ENCODE measurements at regions not wholly inside any gene's neighbourhood (a gene's known extent, or its start where the extent isn't known, plus 50 kb on each side); places are given as distances from the start of the nearest gene placed in this dataset.
"Not testable (repeated sequence)": the region's sequence is repeated elsewhere in the genome, so short reads cannot be mapped to it uniquely, and the experiment has no call there.

- not testable (repeated sequence) for H3K27ac Mint-ChIP-seq (ENCODE audit: unreplicated experiment); H3K36me3 Mint-ChIP-seq (ENCODE audit: unreplicated experiment); H3K4me3 Mint-ChIP-seq (ENCODE audit: unreplicated experiment); H3K27me3 Mint-ChIP-seq (ENCODE audit: unreplicated experiment); DNase-seq (ENCODE audit: extremely low spot score, unreplicated experiment); H3K4me1 Mint-ChIP-seq (ENCODE audit: unreplicated experiment); H3K9me3 Mint-ChIP-seq (ENCODE audit: unreplicated experiment)
Observed at GRCh38 chr9:38926565-38926964, 206.6 kb upstream of the FAM240B start.

GRCh38 chr9:38921253-38921652, 201.3 kb upstream of the FAM240B start:
- H3K27me3 Mint-ChIP-seq (ENCODE audit: unreplicated experiment); H3K9me3 Mint-ChIP-seq (ENCODE audit: unreplicated experiment); H3K4me3 Mint-ChIP-seq (ENCODE audit: unreplicated experiment); H3K27ac Mint-ChIP-seq (ENCODE audit: unreplicated experiment); DNase-seq (ENCODE audit: extremely low spot score, unreplicated experiment); H3K36me3 Mint-ChIP-seq (ENCODE audit: unreplicated experiment); H3K4me1 Mint-ChIP-seq (ENCODE audit: unreplicated experiment): not testable (repeated sequence)

- H3K27me3 Mint-ChIP-seq (ENCODE audit: unreplicated experiment); H3K9me3 Mint-ChIP-seq (ENCODE audit: unreplicated experiment); H3K36me3 Mint-ChIP-seq (ENCODE audit: unreplicated experiment); H3K4me3 Mint-ChIP-seq (ENCODE audit: unreplicated experiment); DNase-seq (ENCODE audit: extremely low spot score, unreplicated experiment); H3K4me1 Mint-ChIP-seq (ENCODE audit: unreplicated experiment); H3K27ac Mint-ChIP-seq (ENCODE audit: unreplicated experiment): not testable (repeated sequence)
Observed at GRCh38 chr9:38910629-38911028, 190.7 kb upstream of the FAM240B start.

GRCh38 chr9:38904719-38905118, 184.8 kb upstream of the FAM240B start:
- H3K9me3 Mint-ChIP-seq (ENCODE audit: unreplicated experiment); H3K27me3 Mint-ChIP-seq (ENCODE audit: unreplicated experiment); H3K27ac Mint-ChIP-seq (ENCODE audit: unreplicated experiment); H3K36me3 Mint-ChIP-seq (ENCODE audit: unreplicated experiment); H3K4me1 Mint-ChIP-seq (ENCODE audit: unreplicated experiment); DNase-seq (ENCODE audit: extremely low spot score, unreplicated experiment); H3K4me3 Mint-ChIP-seq (ENCODE audit: unreplicated experiment): not testable (repeated sequence)

GRCh38 chr9:38901534-38902177, 181.7 kb upstream of the FAM240B start:
- not testable (repeated sequence) for H3K9me3 Mint-ChIP-seq (ENCODE audit: unreplicated experiment); H3K27ac Mint-ChIP-seq (ENCODE audit: unreplicated experiment); H3K4me1 Mint-ChIP-seq (ENCODE audit: unreplicated experiment); H3K4me3 Mint-ChIP-seq (ENCODE audit: unreplicated experiment); H3K36me3 Mint-ChIP-seq (ENCODE audit: unreplicated experiment); DNase-seq (ENCODE audit: extremely low spot score, unreplicated experiment); H3K27me3 Mint-ChIP-seq (ENCODE audit: unreplicated experiment)

GRCh38 chr9:38896404-38896803, 176.5 kb upstream of the FAM240B start:
- not testable (repeated sequence) for H3K27me3 Mint-ChIP-seq (ENCODE audit: unreplicated experiment); H3K36me3 Mint-ChIP-seq (ENCODE audit: unreplicated experiment); H3K9me3 Mint-ChIP-seq (ENCODE audit: unreplicated experiment); H3K27ac Mint-ChIP-seq (ENCODE audit: unreplicated experiment); H3K4me3 Mint-ChIP-seq (ENCODE audit: unreplicated experiment); DNase-seq (ENCODE audit: extremely low spot score, unreplicated experiment); H3K4me1 Mint-ChIP-seq (ENCODE audit: unreplicated experiment)

- H3K27ac Mint-ChIP-seq (ENCODE audit: unreplicated experiment); H3K4me3 Mint-ChIP-seq (ENCODE audit: unreplicated experiment); H3K4me1 Mint-ChIP-seq (ENCODE audit: unreplicated experiment); H3K27me3 Mint-ChIP-seq (ENCODE audit: unreplicated experiment); H3K9me3 Mint-ChIP-seq (ENCODE audit: unreplicated experiment); DNase-seq (ENCODE audit: extremely low spot score, unreplicated experiment); H3K36me3 Mint-ChIP-seq (ENCODE audit: unreplicated experiment): not testable (repeated sequence)
Observed at GRCh38 chr9:38895227-38895626, 175.3 kb upstream of the FAM240B start.

- not testable (repeated sequence) for H3K36me3 Mint-ChIP-seq (ENCODE audit: unreplicated experiment); H3K4me1 Mint-ChIP-seq (ENCODE audit: unreplicated experiment); H3K9me3 Mint-ChIP-seq (ENCODE audit: unreplicated experiment); H3K27ac Mint-ChIP-seq (ENCODE audit: unreplicated experiment); H3K27me3 Mint-ChIP-seq (ENCODE audit: unreplicated experiment); DNase-seq (ENCODE audit: extremely low spot score, unreplicated experiment); H3K4me3 Mint-ChIP-seq (ENCODE audit: unreplicated experiment)
Observed at GRCh38 chr9:38892539-38893232, 172.8 kb upstream of the FAM240B start.

GRCh38 chr9:38886076-38886475, 166.1 kb upstream of the FAM240B start:
- not testable (repeated sequence) for H3K4me1 Mint-ChIP-seq (ENCODE audit: unreplicated experiment); H3K4me3 Mint-ChIP-seq (ENCODE audit: unreplicated experiment); DNase-seq (ENCODE audit: extremely low spot score, unreplicated experiment); H3K27me3 Mint-ChIP-seq (ENCODE audit: unreplicated experiment); H3K27ac Mint-ChIP-seq (ENCODE audit: unreplicated experiment); H3K9me3 Mint-ChIP-seq (ENCODE audit: unreplicated experiment); H3K36me3 Mint-ChIP-seq (ENCODE audit: unreplicated experiment)

- H3K4me3 Mint-ChIP-seq (ENCODE audit: unreplicated experiment); H3K27ac Mint-ChIP-seq (ENCODE audit: unreplicated experiment); H3K36me3 Mint-ChIP-seq (ENCODE audit: unreplicated experiment); H3K4me1 Mint-ChIP-seq (ENCODE audit: unreplicated experiment); DNase-seq (ENCODE audit: extremely low spot score, unreplicated experiment); H3K27me3 Mint-ChIP-seq (ENCODE audit: unreplicated experiment); H3K9me3 Mint-ChIP-seq (ENCODE audit: unreplicated experiment): not testable (repeated sequence)
Observed at GRCh38 chr9:38875616-38876015, 155.7 kb upstream of the FAM240B start.

GRCh38 chr9:38871282-38871940, 151.5 kb upstream of the FAM240B start:
- not testable (repeated sequence) for H3K4me1 Mint-ChIP-seq (ENCODE audit: unreplicated experiment); H3K27me3 Mint-ChIP-seq (ENCODE audit: unreplicated experiment); H3K9me3 Mint-ChIP-seq (ENCODE audit: unreplicated experiment); H3K36me3 Mint-ChIP-seq (ENCODE audit: unreplicated experiment); DNase-seq (ENCODE audit: extremely low spot score, unreplicated experiment); H3K4me3 Mint-ChIP-seq (ENCODE audit: unreplicated experiment); H3K27ac Mint-ChIP-seq (ENCODE audit: unreplicated experiment)

GRCh38 chr9:38859827-38860226, 139.9 kb upstream of the FAM240B start:
- DNase-seq (ENCODE audit: extremely low spot score, unreplicated experiment); H3K9me3 Mint-ChIP-seq (ENCODE audit: unreplicated experiment); H3K4me3 Mint-ChIP-seq (ENCODE audit: unreplicated experiment); H3K27ac Mint-ChIP-seq (ENCODE audit: unreplicated experiment); H3K36me3 Mint-ChIP-seq (ENCODE audit: unreplicated experiment); H3K4me1 Mint-ChIP-seq (ENCODE audit: unreplicated experiment); H3K27me3 Mint-ChIP-seq (ENCODE audit: unreplicated experiment): not testable (repeated sequence)

Measured in osteocyte (in vitro differentiated cells).